Body of pancreas (tissue), 4 donors: ENCODE measurements at regions not wholly inside any gene's neighbourhood (a gene's known extent, or its start where the extent isn't known, plus 50 kb on each side); places are given as distances from the start of the nearest gene placed in this dataset.

ENCODE experiments used
- ATAC-seq: fragments of 150-250 bp; one replicate; pipeline ENCODE4 v1.9.1; 2016
- DNase-seq, 4 donors: peaks; one replicate each; pipeline ENCODE4 v3.0.0-alpha.2; 2019
- H3K27ac ChIP-seq, 4 donors: fragments of 200-600 bp; sonication (generic); 1 replicate in 3 of 4; 2 replicates in 1 of 4; pipeline versions ENCODE4 v1.5.1 to v1.6.1; 2016 to 2019; ENCODE audit warnings: mild to moderate bottlenecking in 1 of 4, mixed read lengths in 1 of 4, moderate library complexity in 1 of 4
- H3K27me3 ChIP-seq, 2 donors: fragments of 200-600 bp; sonication (generic); one replicate each; pipeline ENCODE4 v1.6.0; 2016; ENCODE audit warnings: mild to moderate bottlenecking in 1 of 2
- H3K36me3 ChIP-seq, 2 donors: fragments of 200-600 bp; sonication (generic); replicated peaks in 1 of 2; 2 replicates each; pipeline ENCODE4 v1.5.1; 2016; ENCODE audit warnings: low read depth in 2 of 2; ENCODE audit not compliant: insufficient read depth in 1 of 2
- H3K4me1 ChIP-seq: fragments of 200-600 bp; sonication (generic); one replicate; pipeline ENCODE4 v1.6.0; 2016
- H3K4me3 ChIP-seq, 2 donors: fragments of 200-600 bp; sonication (generic); 1 replicate in 1 of 2; 2 replicates in 1 of 2; pipeline ENCODE4 v1.5.1; 2016 to 2019
- H3K9me3 ChIP-seq, 3 donors: fragments of 200-600 bp; sonication (generic); 1 replicate in 2 of 3; 2 replicates in 1 of 3; pipeline ENCODE4 v1.5.1; 2016
- CTCF ChIP-seq, 7 experiments: fragments of 450-650 bp in 4 of 7; fragments of 200-600 bp in 3 of 7; sonication (generic) in 3 of 7; IDR thresholded peaks; one replicate each; pipeline ENCODE4 v1.5.1; 2016 to 2019; ENCODE audit warnings: antibody characterized with exemption in 7 of 7
- POLR2A ChIP-seq, 3 donors: fragments of 450-650 bp; IDR thresholded peaks; one replicate each; pipeline ENCODE4 v1.6.1; 2016; ENCODE audit warnings: antibody characterized with exemption in 3 of 3, mild to moderate bottlenecking in 2 of 3
- WGBS, 2 donors: methylation state at CpG; one replicate each; pipeline ENCODE4 v1.1.5; 2017; 5-methylcytosine and 5-hydroxymethylcytosine counted together
- intact Hi-C: fragments of 100-400 bp; cut with DNase I; formaldehyde crosslinking; loops from one replicate; pipeline ENCODE4 v1.15.1; 2023

DNA sequence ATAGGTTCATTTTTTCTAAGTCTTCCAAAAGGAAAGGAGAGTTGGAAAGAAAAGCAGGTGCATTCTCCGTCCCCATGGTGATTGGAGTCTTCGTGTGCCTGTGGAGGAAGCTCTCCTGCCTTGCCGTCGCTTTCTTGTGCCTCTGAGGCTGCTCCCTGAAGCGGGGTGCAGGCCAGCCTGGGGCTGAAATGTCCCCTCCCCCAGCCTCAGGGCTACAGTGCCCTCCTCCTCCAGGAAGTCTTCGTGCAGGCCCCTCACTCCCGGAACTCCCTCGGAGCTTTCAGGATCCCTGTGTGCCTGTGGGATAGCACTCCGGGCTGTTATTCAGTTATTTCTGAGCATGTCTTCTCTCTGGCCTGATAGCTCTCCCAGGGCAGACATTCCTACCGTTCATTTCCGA lies 569.2 kb downstream of the VRK1 start:
- Histone ChIP-seq H3K4me3 (no peak overlapping the region), H3K9me3 (no peaks in the 10 kb centered on the region), H3K27ac (no peak overlapping the region), H3K27me3 (no peaks in the 10 kb centered on the region), H3K36me3 (no peaks in the 10 kb centered on the region), H3K4me1 (no peaks in the 10 kb centered on the region)
- DNase-seq (no peak), ATAC-seq (no peak)
- TF ChIP-seq POLR2A (IDR thresholded peaks at IDR 0.05) (no peak), CTCF (IDR thresholded peaks at IDR 0.05) (no peak)
- intact Hi-C loops: no loop called here
- 46 to 47% methylated on average over 11 of the region's 11 CpGs for WGBS, 2 donors

- H3K4me1 ChIP-seq: no peaks in the 10 kb centered on the region
- H3K36me3 ChIP-seq: no peaks in the 10 kb centered on the region
- no peak for ATAC-seq
- H3K27me3 ChIP-seq: no peaks in the 10 kb centered on the region
- no peak for TF ChIP-seq POLR2A (IDR thresholded peaks at IDR 0.05)
- no peak for TF ChIP-seq CTCF (IDR thresholded peaks at IDR 0.05)
- WGBS, 2 donors: 68% methylated on average over 6 of the region's 6 CpGs
- DNase-seq: no peak
- H3K4me3 ChIP-seq: no peak overlapping the region
- intact Hi-C loops: no loop called here
- H3K9me3 ChIP-seq: no peaks in the 10 kb centered on the region
- no peak overlapping the region for H3K27ac ChIP-seq
Measured at GRCh38 chr14:97367278-97367677, 570.1 kb downstream of the VRK1 start.

GRCh38 chr14:97368049-97368448 lies 570.9 kb downstream of the VRK1 start:
- intact Hi-C loops: no loop called here
- no peak for DNase-seq
- H3K9me3 ChIP-seq: no peaks in the 10 kb centered on the region
- no peaks in the 10 kb centered on the region for H3K4me1 ChIP-seq
- TF ChIP-seq POLR2A (IDR thresholded peaks at IDR 0.05) (no peak), CTCF (IDR thresholded peaks at IDR 0.05) (no peak)
- no peak overlapping the region for H3K4me3 ChIP-seq
- 66 to 76% methylated on average over 7 of the region's 7 CpGs for WGBS, 2 donors
- H3K27me3 ChIP-seq: no peaks in the 10 kb centered on the region
- no peaks in the 10 kb centered on the region for H3K36me3 ChIP-seq
- no peak for ATAC-seq
- no peak overlapping the region for H3K27ac ChIP-seq

DNA sequence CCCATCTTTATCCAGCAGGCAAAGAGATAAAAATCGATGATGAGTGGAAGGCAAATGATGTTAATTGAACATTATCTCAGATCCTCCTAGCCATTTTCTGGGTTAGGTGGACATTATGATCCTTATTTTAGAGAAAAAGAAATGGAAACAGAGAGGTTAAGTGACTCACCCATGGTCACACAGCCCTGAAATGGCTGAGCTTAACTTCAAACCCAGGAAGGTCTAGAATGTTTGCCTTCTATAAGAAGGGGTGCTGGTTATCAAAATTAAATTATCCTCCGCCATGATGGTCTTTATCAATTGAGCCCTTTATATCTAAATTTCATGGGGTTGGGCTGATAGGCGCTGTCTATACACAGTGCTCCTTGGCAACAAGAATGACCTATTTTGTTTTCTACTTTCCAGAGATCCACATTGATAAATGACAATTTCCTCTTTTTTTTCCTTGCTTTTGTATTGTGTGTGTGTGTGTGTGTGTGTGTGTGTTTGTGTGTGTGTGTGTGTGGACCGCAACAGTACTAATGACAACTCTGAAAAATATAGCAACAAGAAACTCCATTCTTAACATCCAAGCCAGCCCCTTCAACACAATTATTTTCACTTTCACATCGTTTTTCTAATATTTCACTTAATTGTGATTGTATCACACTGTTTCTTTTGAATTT lies 571.9 kb downstream of the VRK1 start:
- Histone ChIP-seq H3K4me3 (no peak overlapping the region), H3K36me3 (no peaks in the 10 kb centered on the region), H3K9me3 (no peaks in the 10 kb centered on the region), H3K4me1 (no peaks in the 10 kb centered on the region), H3K27ac (no peak overlapping the region), H3K27me3 (no peaks in the 10 kb centered on the region)
- TF ChIP-seq POLR2A (IDR thresholded peaks at IDR 0.05) (no peak), CTCF (IDR thresholded peaks at IDR 0.05) (no peak)
- ATAC-seq: no peak
- no peak for DNase-seq
- 56 to 59% methylated on average over 5 of the region's 5 CpGs for WGBS, 2 donors
- intact Hi-C loops: no loop called here

- no peaks in the 10 kb centered on the region for H3K36me3 ChIP-seq
- H3K9me3 ChIP-seq: no peaks in the 10 kb centered on the region
- DNase-seq (no peak), ATAC-seq (no peak)
- no peaks in the 10 kb centered on the region for H3K27me3 ChIP-seq
- TF ChIP-seq CTCF (IDR thresholded peaks at IDR 0.05) (no peak), POLR2A (IDR thresholded peaks at IDR 0.05) (no peak)
- no peak overlapping the region for H3K27ac ChIP-seq
- no peak overlapping the region for H3K4me3 ChIP-seq
- 22 to 39% methylated on average over 2 of the region's 2 CpGs for WGBS, 2 donors
- intact Hi-C loops: no loop called here
- H3K4me1 ChIP-seq: no peaks in the 10 kb centered on the region
Measured at GRCh38 chr14:97369901-97370300, 572.7 kb downstream of the VRK1 start.
